ENCODE measurements at regions not wholly inside any gene's neighbourhood (a gene's known extent, or its start where the extent isn't known, plus 50 kb on each side); places are given as distances from the start of the nearest gene placed in this dataset.

DNA sequence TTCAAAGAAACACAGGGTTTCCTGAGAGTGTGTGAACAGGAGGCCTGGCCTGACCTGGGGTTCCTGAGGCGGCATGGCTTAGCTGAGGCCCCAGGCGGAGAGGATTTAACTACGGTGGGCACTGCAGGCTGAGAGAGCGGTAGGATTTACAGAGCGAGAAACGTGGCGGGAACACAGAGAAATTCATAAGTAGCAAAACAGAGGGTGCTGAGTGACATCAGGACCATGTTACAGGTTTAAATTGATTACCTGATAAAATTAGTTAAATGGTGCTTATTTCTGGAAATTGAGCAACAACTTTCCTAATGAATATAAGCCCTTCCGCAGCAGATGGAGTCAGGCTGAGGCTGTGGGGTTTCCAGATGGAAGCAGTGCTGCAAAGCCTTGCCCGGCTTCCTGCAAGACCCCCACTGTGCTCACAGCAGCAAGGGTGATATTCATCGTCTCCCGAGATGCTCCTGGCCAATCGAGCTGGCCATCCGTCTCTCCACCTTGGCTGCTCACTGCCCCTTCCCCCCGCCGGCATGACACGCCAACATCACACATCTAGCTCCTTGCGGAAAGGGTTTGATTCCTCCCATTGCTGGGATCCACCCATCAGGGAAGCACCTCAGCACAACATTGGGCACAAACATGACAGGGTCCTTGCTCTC lies 69.4 kb upstream of the MORC3 start:
- WGBS, 2 experiments (ENCODE audit: extremely low coverage in 1 of 2, insufficient coverage in 1 of 2, insufficient read length in 1 of 2, insufficient replicate concordance in 2 of 2, low coverage in 1 of 2, low lambda C conversion rate in 2 of 2, missing lambda C conversion rate in 1 of 2): 78% methylated on average over 17 of the region's 17 CpGs; no CpG with 5 or more reads in 1 of the 2 experiments
- no peaks in the 10 kb centered on the region for H3K36me3 ChIP-seq (ENCODE audit: control insufficient read depth in 2 of 4, insufficient read depth in 4 of 4, low read length in 3 of 4)
- H4K91ac ChIP-seq (replicated peaks; ENCODE audit: insufficient read length, low read length): peak overlapping the region; percentile 5
- FAIRE-seq (no peak), DNase-seq (ENCODE audit: low read depth in 1 of 2, low spot score in 2 of 2) (no peak)
- no peak overlapping the region for H3K14ac ChIP-seq (ENCODE audit: insufficient read length)
- CTCF ChIA-PET (ENCODE audit: partially characterized antibody): interaction anchor here (1.2 to 6.0 kb wide), 3 partner anchors 11 to 40 kb away, joined by 3 to 54 read pairs (median 5); no protein-coding TSS in a partner anchor
- H3K79me1 ChIP-seq (ENCODE audit: low read depth, low read length): no peaks in the 10 kb centered on the region
- peak overlapping the region; percentile 17; the same call in 1 of the 2 replicates for H3K18ac ChIP-seq (ENCODE audit: extremely low read depth, low read length)
- H2BK120ac ChIP-seq (replicated peaks; ENCODE audit: low read depth, low read length): no peak overlapping the region
- peak overlapping the region; percentile 84; the same call in 1 of the 2 replicates for H2BK5ac ChIP-seq (ENCODE audit: low read depth, low read length)
- no peak overlapping the region for H2AK5ac ChIP-seq (ENCODE audit: low read depth, low read length)
- H3K27ac ChIP-seq (ENCODE audit: low read depth, low read length): no peak overlapping the region; the same call in 1 of the 2 replicates
- H3K23me2 ChIP-seq (ENCODE audit: low read depth, low read length): no peaks in the 10 kb centered on the region
- no peak overlapping the region for H2BK12ac ChIP-seq (ENCODE audit: low read depth, low read length)
- no peaks in the 10 kb centered on the region for H3K27me3 ChIP-seq (replicated peaks in 1 of 4; ENCODE audit: control insufficient read depth in 3 of 4, extremely low read depth in 1 of 4, insufficient read depth in 3 of 4, low read length in 3 of 4)
- H3K4me3 ChIP-seq (ENCODE audit: extremely low read depth in 1 of 4, insufficient read depth in 2 of 4, low read depth in 3 of 4, low read length in 4 of 4): no peak overlapping the region
- no peaks in the 10 kb centered on the region for H3K79me2 ChIP-seq (ENCODE audit: control insufficient read depth in 1 of 2, insufficient read depth in 2 of 2, low read length in 2 of 2)
- H4K20me1 ChIP-seq (replicated peaks in 1 of 2; ENCODE audit: control insufficient read depth in 1 of 2, insufficient read depth in 2 of 2, low read length in 2 of 2): no peaks in the 10 kb centered on the region
- peak overlapping the region; percentile 46; the same call in 1 of the 2 replicates for H2BK15ac ChIP-seq (ENCODE audit: low read length)
- H3K4ac ChIP-seq (replicated peaks; ENCODE audit: insufficient read length, low read depth, low read length): no peak overlapping the region
- no peak overlapping the region for H3K56ac ChIP-seq (replicated peaks; ENCODE audit: insufficient read length, low read depth, low read length)
- no peak overlapping the region for H4K8ac ChIP-seq (ENCODE audit: extremely low read depth, insufficient read depth, low read length)
- H2BK20ac ChIP-seq (ENCODE audit: low read length): no peak overlapping the region
- H3K9me3 ChIP-seq (ENCODE audit: insufficient read depth in 2 of 2, low read depth in 1 of 2, low read length in 1 of 2): no peaks in the 10 kb centered on the region
- no peak overlapping the region for H4K5ac ChIP-seq (ENCODE audit: insufficient read length, low read depth, low read length)
- H3K4me2 ChIP-seq (ENCODE audit: insufficient read depth in 1 of 2, low read depth in 2 of 2, low read length in 2 of 2): 0 out of 4 replicates have a peak overlapping the region, but pooled peaks of 1 of the 2 experiments have one; percentile 14
- H3K4me1 ChIP-seq (replicated peaks in 1 of 4; ENCODE audit: control insufficient read depth in 3 of 4, insufficient read depth in 4 of 4, low read length in 3 of 4): peaks cover 7 to 17% (median 13%) of the 10 kb centered on the region in 4 experiments
- no peak overlapping the region; a peak in 1 of 7 replicates for H3K9ac ChIP-seq (replicated peaks in 1 of 4; ENCODE audit: extremely low read depth in 1 of 4, low read depth in 3 of 4, low read length in 3 of 4)
- H2AFZ ChIP-seq (ENCODE audit: low read length): no peak overlapping the region
- POLR2A ChIA-PET (ENCODE audit: partially characterized antibody): interaction anchor here (1.0 to 1.3 kb wide), 2 partner anchors 8 to 69 kb away, joined by 3 read pairs; partner anchors contain the start of gene MORC3
- H3K23ac ChIP-seq (ENCODE audit: insufficient read length): no peak overlapping the region
- TF ChIP-seq BACH1 (IDR thresholded peaks at IDR 0.05; ENCODE audit: low read length): no peak

Data from H1 (cell line).